ENCODE measurements at regions not wholly inside any gene's neighbourhood (a gene's known extent, or its start where the extent isn't known, plus 50 kb on each side); places are given as distances from the start of the nearest gene placed in this dataset.

DNA sequence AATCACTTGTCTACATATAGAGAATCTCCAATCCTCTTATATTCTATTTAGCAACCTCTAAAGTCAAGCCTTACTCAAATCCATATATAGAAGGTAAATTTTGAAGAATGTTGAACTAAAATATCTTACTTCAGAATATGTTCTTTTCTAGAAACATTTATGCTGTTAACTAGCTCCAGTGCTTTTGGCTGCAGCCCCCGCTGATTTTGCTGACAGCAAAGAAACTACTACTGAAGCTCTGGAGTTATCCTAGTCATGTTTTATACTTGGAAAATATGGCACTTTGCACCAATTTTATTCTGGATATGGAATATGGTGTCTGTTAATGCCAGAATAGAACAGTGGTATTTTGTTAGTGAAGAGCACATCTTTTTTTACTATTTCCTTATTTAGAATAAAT, 212.4 kb upstream of the FSIP2 start:
- Histone ChIP-seq H3K4me3 (no peak overlapping the region), H3K27me3 (no peaks in the 10 kb centered on the region), H3K27ac (no peak overlapping the region), H3K4me1 (no peaks in the 10 kb centered on the region), H3K36me3 (no peaks in the 10 kb centered on the region), H3K9me3 (no peaks in the 10 kb centered on the region)
- no peak for TF ChIP-seq POLR2A (IDR thresholded peaks at IDR 0.05)
- TF ChIP-seq, protein P1, sequence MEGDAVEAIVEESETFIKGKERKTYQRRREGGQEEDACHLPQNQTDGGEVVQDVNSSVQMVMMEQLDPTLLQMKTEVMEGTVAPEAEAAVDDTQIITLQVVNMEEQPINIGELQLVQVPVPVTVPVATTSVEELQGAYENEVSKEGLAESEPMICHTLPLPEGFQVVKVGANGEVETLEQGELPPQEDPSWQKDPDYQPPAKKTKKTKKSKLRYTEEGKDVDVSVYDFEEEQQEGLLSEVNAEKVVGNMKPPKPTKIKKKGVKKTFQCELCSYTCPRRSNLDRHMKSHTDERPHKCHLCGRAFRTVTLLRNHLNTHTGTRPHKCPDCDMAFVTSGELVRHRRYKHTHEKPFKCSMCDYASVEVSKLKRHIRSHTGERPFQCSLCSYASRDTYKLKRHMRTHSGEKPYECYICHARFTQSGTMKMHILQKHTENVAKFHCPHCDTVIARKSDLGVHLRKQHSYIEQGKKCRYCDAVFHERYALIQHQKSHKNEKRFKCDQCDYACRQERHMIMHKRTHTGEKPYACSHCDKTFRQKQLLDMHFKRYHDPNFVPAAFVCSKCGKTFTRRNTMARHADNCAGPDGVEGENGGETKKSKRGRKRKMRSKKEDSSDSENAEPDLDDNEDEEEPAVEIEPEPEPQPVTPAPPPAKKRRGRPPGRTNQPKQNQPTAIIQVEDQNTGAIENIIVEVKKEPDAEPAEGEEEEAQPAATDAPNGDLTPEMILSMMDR (IDR thresholded peaks at IDR 0.05) = no peak
- intact Hi-C loops (cut with DNase I; ENCODE audit: low total_unique reads) = no loop called here
- no peak for DNase-seq

DNA sequence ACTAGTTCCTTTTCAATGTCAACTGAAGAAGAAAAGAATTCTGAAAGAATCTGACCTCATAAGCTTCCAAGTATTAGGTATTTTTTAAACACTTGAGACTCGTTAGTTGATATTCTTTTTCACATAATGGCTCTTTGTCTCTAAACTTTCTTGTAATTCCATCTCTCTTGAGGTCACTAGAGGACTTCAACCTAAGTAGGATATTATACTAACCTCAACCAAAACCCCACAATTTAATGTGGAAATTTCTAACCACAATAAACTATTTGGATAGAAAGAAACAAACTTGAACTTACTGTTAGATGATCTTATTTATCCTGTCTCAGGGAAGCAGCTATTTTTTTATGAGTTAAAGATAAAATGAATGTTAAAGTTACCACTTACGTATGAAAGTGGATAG, 206.9 kb upstream of the FSIP2 start:
- TF ChIP-seq, protein P1 (IDR thresholded peaks at IDR 0.05) = no peak
- TF ChIP-seq POLR2A (IDR thresholded peaks at IDR 0.05) = no peak
- intact Hi-C loops (cut with DNase I; ENCODE audit: low total_unique reads) = no loop called here

DNA sequence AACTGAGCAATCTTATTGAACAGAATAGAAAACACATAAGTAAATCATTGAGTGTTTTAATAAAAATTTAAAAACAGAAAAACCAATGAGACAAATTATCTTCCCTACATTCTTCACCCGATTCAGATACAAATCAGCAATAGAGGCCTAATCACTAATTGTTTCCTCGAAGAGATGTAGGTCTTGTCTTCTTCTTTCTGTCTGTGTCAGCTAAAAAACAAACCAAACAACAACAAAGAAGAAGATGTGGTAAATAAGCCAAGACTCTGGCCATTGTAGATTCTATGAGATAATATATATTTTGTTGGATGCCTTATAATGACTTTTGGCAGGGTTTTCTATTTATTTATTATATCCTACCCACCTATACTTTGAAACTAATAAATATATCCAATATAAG, 200.9 kb upstream of the FSIP2 start:
- no peak overlapping the region for H3K27ac ChIP-seq
- H3K27me3 ChIP-seq = no peaks in the 10 kb centered on the region
- intact Hi-C loops (cut with DNase I; ENCODE audit: low total_unique reads) = no loop called here
- DNase-seq = no peak
- H3K4me3 ChIP-seq = no peak overlapping the region
- no peaks in the 10 kb centered on the region for H3K4me1 ChIP-seq
- H3K36me3 ChIP-seq = no peaks in the 10 kb centered on the region
- no peaks in the 10 kb centered on the region for H3K9me3 ChIP-seq
- no peak for TF ChIP-seq POLR2A (IDR thresholded peaks at IDR 0.05)
- TF ChIP-seq, protein P1 (IDR thresholded peaks at IDR 0.05) = no peak

More for the DNA sequence above, 206.9 kb upstream of the FSIP2 start:
- Histone ChIP-seq H3K27ac (no peak overlapping the region), H3K4me3 (no peak overlapping the region), H3K4me1 (no peaks in the 10 kb centered on the region), H3K36me3 (no peaks in the 10 kb centered on the region), H3K9me3 (no peaks in the 10 kb centered on the region), H3K27me3 (no peaks in the 10 kb centered on the region)
- no peak for DNase-seq

DNA sequence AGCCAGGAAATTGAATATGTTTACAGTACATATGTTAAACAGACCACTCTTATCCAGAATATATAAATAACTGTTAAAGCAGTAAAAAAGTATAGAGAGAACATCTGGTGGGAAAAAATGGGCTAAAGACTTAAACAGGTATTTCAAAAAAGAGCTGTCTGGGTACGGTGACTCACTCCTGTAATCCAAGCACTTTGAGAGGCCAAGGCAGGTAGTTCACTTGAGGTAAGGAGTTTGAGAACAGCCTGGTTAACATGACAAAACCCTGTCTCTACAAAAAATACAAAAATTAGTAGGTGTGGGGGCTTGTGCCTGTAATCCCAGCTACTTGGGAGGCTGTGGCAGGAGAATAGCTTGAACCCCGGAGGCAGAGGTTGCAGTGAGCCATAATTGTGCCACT, 171.4 kb upstream of the FSIP2 start:
- intact Hi-C loops (cut with DNase I; ENCODE audit: low total_unique reads) = no loop called here
- no peak for TF ChIP-seq POLR2A (IDR thresholded peaks at IDR 0.05)
- no peak for DNase-seq
- Histone ChIP-seq H3K9me3 (no peaks in the 10 kb centered on the region), H3K27ac (no peak overlapping the region), H3K4me3 (no peak overlapping the region), H3K36me3 (no peaks in the 10 kb centered on the region), H3K27me3 (no peaks in the 10 kb centered on the region), H3K4me1 (no peaks in the 10 kb centered on the region)

DNA sequence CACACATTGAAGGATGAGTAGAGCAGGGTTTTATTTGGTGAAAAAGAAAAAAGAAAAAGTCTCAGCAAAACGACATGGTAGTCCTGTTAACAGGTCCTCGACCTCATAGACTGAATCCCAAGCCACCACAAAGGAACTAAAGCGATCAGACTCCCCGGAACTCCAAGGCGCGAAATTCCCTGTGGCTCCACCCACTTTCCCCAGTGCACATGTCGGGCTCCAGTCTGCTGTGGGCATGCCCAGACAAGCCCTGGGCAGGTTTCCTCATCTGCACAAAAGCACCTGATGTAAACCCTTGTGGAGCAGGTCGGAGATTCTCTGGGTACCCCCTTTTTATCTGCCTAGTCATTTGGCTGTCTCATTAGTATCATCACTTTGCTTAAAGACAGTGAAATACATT, 170.7 kb upstream of the FSIP2 start:
- Histone ChIP-seq H3K36me3 (no peaks in the 10 kb centered on the region), H3K4me3 (no peak overlapping the region), H3K9me3 (no peaks in the 10 kb centered on the region), H3K4me1 (no peaks in the 10 kb centered on the region), H3K27ac (no peak overlapping the region), H3K27me3 (no peaks in the 10 kb centered on the region)
- DNase-seq = no peak
- TF ChIP-seq, protein P1 (IDR thresholded peaks at IDR 0.05) = no peak
- no peak for TF ChIP-seq POLR2A (IDR thresholded peaks at IDR 0.05)
- intact Hi-C loops (cut with DNase I; ENCODE audit: low total_unique reads) = no loop called here

DNA sequence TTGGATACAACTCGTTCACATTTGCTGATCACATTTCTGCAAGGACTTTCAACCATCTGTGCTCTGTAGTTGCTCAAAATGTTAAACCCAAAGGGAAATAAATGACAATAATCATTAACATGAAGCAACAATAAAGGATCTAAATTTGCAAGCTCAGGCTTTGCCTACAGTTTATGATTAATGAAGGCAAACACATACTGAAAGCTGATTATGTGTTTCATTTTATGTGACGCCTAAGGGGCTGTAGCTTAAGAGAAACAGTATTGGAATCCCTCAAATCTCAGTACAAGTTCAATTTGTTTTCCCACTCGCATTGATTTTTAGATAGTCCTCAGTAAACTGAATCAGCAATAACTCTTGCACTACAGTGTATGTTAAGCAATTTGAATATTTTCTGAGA, 160.3 kb upstream of the FSIP2 start:
- Histone ChIP-seq H3K36me3 (no peaks in the 10 kb centered on the region), H3K4me1 (no peaks in the 10 kb centered on the region), H3K4me3 (no peak overlapping the region), H3K9me3 (no peaks in the 10 kb centered on the region), H3K27ac (no peak overlapping the region), H3K27me3 (no peaks in the 10 kb centered on the region)
- intact Hi-C loops (cut with DNase I; ENCODE audit: low total_unique reads) = no loop called here
- DNase-seq = no peak
- TF ChIP-seq POLR2A (IDR thresholded peaks at IDR 0.05) = no peak
- TF ChIP-seq, protein P1 (IDR thresholded peaks at IDR 0.05) = no peak

Measured in uterus (tissue), 3 donors.